ENCODE measurements at regions not wholly inside any gene's neighbourhood (a gene's known extent, or its start where the extent isn't known, plus 50 kb on each side); places are given as distances from the start of the nearest gene placed in this dataset.

- Histone ChIP-seq H3K9ac (ENCODE audit: control insufficient read depth, insufficient read depth, low read length) (no peak overlapping the region), H4K20me1 (ENCODE audit: control insufficient read depth, insufficient read depth) (no peaks in the 10 kb centered on the region), H3K79me2 (ENCODE audit: control insufficient read depth, insufficient read depth, low read length) (no peaks in the 10 kb centered on the region), H2AFZ (ENCODE audit: control insufficient read depth, low read depth, low read length) (no peak overlapping the region), H3K4me2 (ENCODE audit: control insufficient read depth, insufficient read depth) (no peak overlapping the region), H3K4me3 (no peak overlapping the region), H3K27ac (ENCODE audit: control insufficient read depth, insufficient read depth) (no peak overlapping the region), H3K27me3 (replicated peaks in 1 of 2; ENCODE audit: control insufficient read depth in 2 of 2, insufficient read depth in 2 of 2, low read length in 1 of 2) (no peaks in the 10 kb centered on the region), H3K4me1 (ENCODE audit: control insufficient read depth, insufficient read depth, low read length) (no peaks in the 10 kb centered on the region), H3K9me3 (replicated peaks; ENCODE audit: control insufficient read depth, insufficient read depth, low read length) (no peaks in the 10 kb centered on the region), H3K36me3 (ENCODE audit: control insufficient read depth in 2 of 2, insufficient read depth in 2 of 2, low read length in 1 of 2) (no peaks in the 10 kb centered on the region)
- TF ChIP-seq STAT3 (IDR thresholded peaks at IDR 0.05; ENCODE audit: low read depth, low read length) = no peak
- TF ChIP-seq CEBPZ (IDR thresholded peaks at IDR 0.05; ENCODE audit: low read depth, low read length) = no peak
- TF ChIP-seq RB1 (IDR thresholded peaks at IDR 0.05; ENCODE audit: borderline replicate concordance) = no peak
- TF ChIP-seq ZBTB4 (CRISPR knock-in tag; IDR thresholded peaks at IDR 0.05) = no peak
- TF ChIP-seq HSF1 (IDR thresholded peaks at IDR 0.05; ENCODE audit: low read depth, low read length) = no peak
- no peak for TF ChIP-seq NR2C1 (IDR thresholded peaks at IDR 0.05)
- no peak for TF ChIP-seq CBX5 (IDR thresholded peaks at IDR 0.05; ENCODE audit: low read depth)
- RAD21 ChIA-PET (ENCODE audit: unreplicated experiment) = no interaction called here
- POLR2A ChIA-PET = no interaction called here
- FAIRE-seq (no peak), ATAC-seq (no peak), DNase-seq (ENCODE audit: low read depth, low spot score) (no peak)
- intact Hi-C loops (cut with micrococcal nuclease; ENCODE audit: unreplicated experiment) = no loop called here
- CTCF ChIA-PET = no interaction called here
- no TSS peak for BruUV-seq (replicated peaks)
- 57% methylated on average over 4 of the region's 4 CpGs for WGBS (ENCODE audit: insufficient coverage, insufficient replicate concordance, low lambda C conversion rate, missing lambda C conversion rate)
- in situ Hi-C loops (cut with MboI) = no loop called here
- SMC1A ChIA-PET (ENCODE audit: uncharacterized antibody, unreplicated experiment) = no interaction called here
These were observed 218.6 kb upstream of the KCNIP4 start for GRCh38 chr4:22167201-22167600.
